ENCODE measurements at regions not wholly inside any gene's neighbourhood (a gene's known extent, or its start where the extent isn't known, plus 50 kb on each side); places are given as distances from the start of the nearest gene placed in this dataset.

DNA sequence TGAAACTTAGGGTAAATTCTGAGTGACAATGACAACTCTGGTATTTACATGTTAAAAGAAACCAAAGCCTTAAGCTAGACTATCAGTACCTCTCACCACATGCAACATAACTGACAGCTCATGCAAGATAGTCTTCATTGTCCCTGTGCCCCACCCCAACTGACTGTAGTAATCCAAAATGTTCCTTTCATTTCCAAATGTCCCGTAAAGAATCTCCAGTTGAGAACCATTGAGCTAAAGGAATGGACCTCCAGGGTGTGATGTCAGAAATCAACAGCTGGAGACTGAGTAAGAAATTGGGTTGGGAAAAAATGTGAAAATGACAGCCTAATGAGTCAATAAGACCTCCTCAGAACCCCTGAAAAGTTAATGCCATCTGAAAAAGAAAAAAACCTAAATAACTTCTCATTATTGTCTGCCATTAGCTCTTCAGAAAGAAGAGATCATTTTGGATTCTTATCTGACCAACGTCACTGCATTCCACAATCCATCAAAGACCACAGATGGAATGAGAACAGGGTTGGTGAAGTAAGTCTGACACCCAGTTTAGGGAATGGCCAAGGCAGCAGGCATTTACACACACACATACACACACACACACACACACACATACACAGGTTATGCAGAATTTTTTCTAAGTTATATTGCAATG lies 51.7 kb upstream of the ACVR2A start:
- POLR2A ChIA-PET = no interaction called here
- intact Hi-C loops (cut with micrococcal nuclease) = no loop called here
- H3K4me3 Mint-ChIP-seq = no peak overlapping the region
- H3K9me3 Mint-ChIP-seq = no peaks in the 10 kb centered on the region
- CTCF ChIA-PET = interaction anchor here (0.7 kb wide), 1 partner anchor 12 kb away, joined by 3 read pairs; no protein-coding TSS in a partner anchor
- H3K27ac Mint-ChIP-seq = no peak overlapping the region
- no peaks in the 10 kb centered on the region for H3K27me3 Mint-ChIP-seq
- H3K4me1 Mint-ChIP-seq (ENCODE audit: low read depth) = peaks cover 14% of the 10 kb centered on the region
- H3K36me3 Mint-ChIP-seq = no peaks in the 10 kb centered on the region
- DNase-seq = no peak

GRCh38 chr2:147790580-147790979 lies 54.2 kb upstream of the ACVR2A start:
- H3K36me3 Mint-ChIP-seq = no peaks in the 10 kb centered on the region
- DNase-seq = no peak
- intact Hi-C loops (cut with micrococcal nuclease) = no loop called here
- no peaks in the 10 kb centered on the region for H3K9me3 Mint-ChIP-seq
- H3K4me3 Mint-ChIP-seq = no peak overlapping the region
- peaks cover 3% of the 10 kb centered on the region for H3K4me1 Mint-ChIP-seq (ENCODE audit: low read depth)
- H3K27ac Mint-ChIP-seq = no peak overlapping the region
- ChIA-PET CTCF (no interaction called here), POLR2A (no interaction called here)
- H3K27me3 Mint-ChIP-seq = no peaks in the 10 kb centered on the region

DNA sequence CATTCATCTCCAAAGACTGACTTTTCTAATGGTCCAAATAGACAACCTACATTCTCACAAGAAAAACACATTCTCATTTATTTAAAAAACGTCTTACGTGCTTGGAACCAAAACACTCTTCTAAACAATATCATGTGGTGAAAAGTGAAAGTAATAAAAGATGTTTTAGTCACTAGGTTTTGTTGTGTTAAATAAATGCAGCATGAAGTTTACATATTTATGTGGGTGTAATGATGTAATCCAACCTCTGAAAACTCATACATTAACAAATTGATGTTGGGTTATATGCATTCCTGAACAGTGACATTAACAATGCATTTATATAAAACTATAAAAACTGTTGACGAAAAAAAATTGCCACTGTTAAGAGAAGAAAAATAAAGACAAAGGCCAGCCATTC lies 55.1 kb upstream of the ACVR2A start:
- peaks cover 3% of the 10 kb centered on the region for H3K4me1 Mint-ChIP-seq (ENCODE audit: low read depth)
- ChIA-PET POLR2A (no interaction called here), CTCF (no interaction called here)
- no peak for DNase-seq
- no peak overlapping the region for H3K4me3 Mint-ChIP-seq
- H3K27me3 Mint-ChIP-seq = no peaks in the 10 kb centered on the region
- no peaks in the 10 kb centered on the region for H3K9me3 Mint-ChIP-seq
- intact Hi-C loops (cut with micrococcal nuclease) = no loop called here
- H3K36me3 Mint-ChIP-seq = no peaks in the 10 kb centered on the region
- no peak overlapping the region for H3K27ac Mint-ChIP-seq

DNA sequence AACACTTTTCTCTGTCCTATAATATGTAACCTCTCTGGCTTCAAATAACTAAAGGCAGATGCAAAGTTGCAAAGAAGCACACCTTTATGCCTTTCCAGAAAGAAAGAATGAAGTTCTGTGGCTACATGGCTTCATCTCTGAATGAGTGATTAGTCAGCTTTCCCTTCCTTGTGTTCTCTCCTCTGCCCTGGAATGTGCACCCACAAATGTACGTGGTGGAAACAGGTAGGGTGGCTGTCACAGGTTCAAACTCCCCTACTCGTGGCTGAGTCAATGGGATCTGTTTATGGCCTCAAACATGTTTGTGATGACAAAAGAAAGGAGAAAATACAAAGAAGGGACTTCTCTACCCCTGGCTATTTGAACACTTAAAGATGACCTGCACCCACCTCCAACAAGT lies 55.5 kb upstream of the ACVR2A start:
- H3K4me3 Mint-ChIP-seq = no peak overlapping the region
- ChIA-PET CTCF (no interaction called here), POLR2A (no interaction called here)
- intact Hi-C loops (cut with micrococcal nuclease) = no loop called here
- H3K27ac Mint-ChIP-seq = no peak overlapping the region
- no peak for DNase-seq
- H3K4me1 Mint-ChIP-seq (ENCODE audit: low read depth) = peaks cover 3% of the 10 kb centered on the region
- H3K36me3 Mint-ChIP-seq = no peaks in the 10 kb centered on the region
- no peaks in the 10 kb centered on the region for H3K9me3 Mint-ChIP-seq
- H3K27me3 Mint-ChIP-seq = no peaks in the 10 kb centered on the region

- H3K36me3 Mint-ChIP-seq = no peaks in the 10 kb centered on the region
- H3K27me3 Mint-ChIP-seq = no peaks in the 10 kb centered on the region
- no peak overlapping the region for H3K27ac Mint-ChIP-seq
- no peak overlapping the region for H3K4me3 Mint-ChIP-seq
- POLR2A ChIA-PET = interaction anchor here (0.6 kb wide), 1 partner anchor 8 kb away, joined by 7 read pairs; no protein-coding TSS in a partner anchor
- CTCF ChIA-PET = no interaction called here
- intact Hi-C loops (cut with micrococcal nuclease) = no loop called here
- no peaks in the 10 kb centered on the region for H3K4me1 Mint-ChIP-seq (ENCODE audit: low read depth)
- H3K9me3 Mint-ChIP-seq = no peaks in the 10 kb centered on the region
- no peak for DNase-seq
Observed at GRCh38 chr2:147782141-147782930, 62.5 kb upstream of the ACVR2A start.

GRCh38 chr2:147779440-147779839 lies 65.4 kb upstream of the ACVR2A start:
- H3K27me3 Mint-ChIP-seq = no peaks in the 10 kb centered on the region
- intact Hi-C loops (cut with micrococcal nuclease) = no loop called here
- no peaks in the 10 kb centered on the region for H3K9me3 Mint-ChIP-seq
- no peaks in the 10 kb centered on the region for H3K4me1 Mint-ChIP-seq (ENCODE audit: low read depth)
- ChIA-PET POLR2A (no interaction called here), CTCF (no interaction called here)
- no peaks in the 10 kb centered on the region for H3K36me3 Mint-ChIP-seq
- no peak overlapping the region for H3K27ac Mint-ChIP-seq
- DNase-seq = no peak
- no peak overlapping the region for H3K4me3 Mint-ChIP-seq

DNA sequence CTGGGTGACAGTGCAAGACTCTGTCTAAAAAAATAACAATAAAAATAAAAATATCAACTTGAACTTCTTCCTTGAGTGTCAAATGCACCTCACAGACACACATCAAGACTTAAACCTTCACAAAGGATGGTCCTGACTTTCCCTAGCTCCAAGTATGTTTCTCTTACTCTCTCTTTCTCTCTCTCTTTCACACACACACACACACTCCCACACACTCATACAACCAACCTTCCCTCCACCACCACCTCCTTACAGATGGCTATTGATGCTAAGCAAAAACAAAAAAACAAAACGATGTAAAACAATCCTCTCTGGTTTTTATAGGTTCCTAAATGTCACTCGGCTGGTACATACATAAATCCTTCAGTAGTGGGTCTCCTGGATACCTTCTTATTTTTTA lies 67.4 kb upstream of the ACVR2A start:
- CTCF ChIA-PET = interaction anchor here (1.7 kb wide), 1 partner anchor 26 kb away, joined by 4 read pairs; no protein-coding TSS in a partner anchor
- H3K27ac Mint-ChIP-seq = no peak overlapping the region
- POLR2A ChIA-PET = no interaction called here
- H3K4me3 Mint-ChIP-seq = no peak overlapping the region
- no peaks in the 10 kb centered on the region for H3K36me3 Mint-ChIP-seq
- H3K27me3 Mint-ChIP-seq = no peaks in the 10 kb centered on the region
- H3K9me3 Mint-ChIP-seq = no peaks in the 10 kb centered on the region
- DNase-seq = no peak
- no peaks in the 10 kb centered on the region for H3K4me1 Mint-ChIP-seq (ENCODE audit: low read depth)
- intact Hi-C loops (cut with micrococcal nuclease) = no loop called here

- intact Hi-C loops (cut with micrococcal nuclease) = no loop called here
- H3K4me3 Mint-ChIP-seq = no peak overlapping the region
- no peak overlapping the region for H3K27ac Mint-ChIP-seq
- CTCF ChIA-PET = no interaction called here
- POLR2A ChIA-PET = no interaction called here
- H3K4me1 Mint-ChIP-seq (ENCODE audit: low read depth) = no peaks in the 10 kb centered on the region
- H3K9me3 Mint-ChIP-seq = no peaks in the 10 kb centered on the region
- H3K27me3 Mint-ChIP-seq = no peaks in the 10 kb centered on the region
- no peaks in the 10 kb centered on the region for H3K36me3 Mint-ChIP-seq
- DNase-seq = no peak
Observed at GRCh38 chr2:147774805-147775204, 70.0 kb upstream of the ACVR2A start.

DNA sequence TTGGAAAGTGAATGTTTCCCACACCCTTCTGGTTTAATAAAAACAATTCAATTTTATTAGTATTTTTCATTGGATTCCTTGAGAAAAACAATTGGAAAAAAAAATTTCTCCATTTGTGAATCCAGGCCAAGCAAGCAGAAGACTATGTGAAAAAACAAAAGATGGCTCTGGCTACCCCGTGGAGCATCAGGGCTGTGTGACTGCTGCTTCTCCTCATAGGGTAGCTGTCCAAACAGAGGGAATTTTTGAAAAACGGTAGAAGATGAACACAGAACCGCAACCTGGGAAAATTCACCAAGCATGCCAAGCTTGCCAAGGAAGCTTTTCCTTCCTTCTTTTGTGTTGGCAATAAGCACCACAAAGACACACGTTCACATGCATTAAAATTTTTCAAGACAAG lies 71.3 kb upstream of the ACVR2A start:
- Mint-ChIP-seq H3K4me3 (no peak overlapping the region), H3K9me3 (no peaks in the 10 kb centered on the region), H3K4me1 (ENCODE audit: low read depth) (no peaks in the 10 kb centered on the region), H3K27ac (no peak overlapping the region), H3K27me3 (no peaks in the 10 kb centered on the region), H3K36me3 (no peaks in the 10 kb centered on the region)
- ChIA-PET CTCF (no interaction called here), POLR2A (no interaction called here)
- intact Hi-C loops (cut with micrococcal nuclease) = no loop called here
- DNase-seq = no peak

GRCh38 chr2:147772781-147773180 lies 72.0 kb upstream of the ACVR2A start:
- H3K9me3 Mint-ChIP-seq = no peaks in the 10 kb centered on the region
- no peaks in the 10 kb centered on the region for H3K36me3 Mint-ChIP-seq
- no peak overlapping the region for H3K4me3 Mint-ChIP-seq
- CTCF ChIA-PET = no interaction called here
- intact Hi-C loops (cut with micrococcal nuclease) = no loop called here
- H3K27me3 Mint-ChIP-seq = no peaks in the 10 kb centered on the region
- H3K27ac Mint-ChIP-seq = no peak overlapping the region
- H3K4me1 Mint-ChIP-seq (ENCODE audit: low read depth) = no peaks in the 10 kb centered on the region
- POLR2A ChIA-PET = no interaction called here
- DNase-seq = no peak

- no peak overlapping the region for H3K27ac Mint-ChIP-seq
- POLR2A ChIA-PET = no interaction called here
Observed at GRCh38 chr2:147763861-147764260, 81.0 kb upstream of the ACVR2A start.

GRCh38 chr2:147760984-147761383 lies 83.8 kb upstream of the ACVR2A start:
- Mint-ChIP-seq H3K27me3 (no peaks in the 10 kb centered on the region), H3K4me1 (ENCODE audit: low read depth) (no peaks in the 10 kb centered on the region), H3K36me3 (no peaks in the 10 kb centered on the region), H3K4me3 (no peak overlapping the region), H3K27ac (no peak overlapping the region), H3K9me3 (peaks cover 6% of the 10 kb centered on the region)
- ChIA-PET CTCF (no interaction called here), POLR2A (no interaction called here)
- DNase-seq = no peak
- intact Hi-C loops (cut with micrococcal nuclease) = no loop called here

More at GRCh38 chr2:147763861-147764260, 81.0 kb upstream of the ACVR2A start:
- Mint-ChIP-seq H3K4me3 (no peak overlapping the region), H3K36me3 (no peaks in the 10 kb centered on the region), H3K27me3 (no peaks in the 10 kb centered on the region), H3K4me1 (ENCODE audit: low read depth) (no peaks in the 10 kb centered on the region), H3K9me3 (peaks cover 10% of the 10 kb centered on the region)
- intact Hi-C loops (cut with micrococcal nuclease) = no loop called here
- CTCF ChIA-PET = no interaction called here
- DNase-seq = no peak

- POLR2A ChIA-PET = no interaction called here
- DNase-seq = no peak
- CTCF ChIA-PET = no interaction called here
- intact Hi-C loops (cut with micrococcal nuclease) = no loop called here
- Mint-ChIP-seq H3K4me3 (no peak overlapping the region), H3K4me1 (ENCODE audit: low read depth) (no peaks in the 10 kb centered on the region), H3K9me3 (peaks cover 6% of the 10 kb centered on the region), H3K36me3 (no peaks in the 10 kb centered on the region), H3K27me3 (no peaks in the 10 kb centered on the region), H3K27ac (no peak overlapping the region)
Observed at GRCh38 chr2:147759536-147759935, 85.3 kb upstream of the ACVR2A start.
